ENCODE measurements at regions not wholly inside any gene's neighbourhood (a gene's known extent, or its start where the extent isn't known, plus 50 kb on each side); places are given as distances from the start of the nearest gene placed in this dataset.

DNA sequence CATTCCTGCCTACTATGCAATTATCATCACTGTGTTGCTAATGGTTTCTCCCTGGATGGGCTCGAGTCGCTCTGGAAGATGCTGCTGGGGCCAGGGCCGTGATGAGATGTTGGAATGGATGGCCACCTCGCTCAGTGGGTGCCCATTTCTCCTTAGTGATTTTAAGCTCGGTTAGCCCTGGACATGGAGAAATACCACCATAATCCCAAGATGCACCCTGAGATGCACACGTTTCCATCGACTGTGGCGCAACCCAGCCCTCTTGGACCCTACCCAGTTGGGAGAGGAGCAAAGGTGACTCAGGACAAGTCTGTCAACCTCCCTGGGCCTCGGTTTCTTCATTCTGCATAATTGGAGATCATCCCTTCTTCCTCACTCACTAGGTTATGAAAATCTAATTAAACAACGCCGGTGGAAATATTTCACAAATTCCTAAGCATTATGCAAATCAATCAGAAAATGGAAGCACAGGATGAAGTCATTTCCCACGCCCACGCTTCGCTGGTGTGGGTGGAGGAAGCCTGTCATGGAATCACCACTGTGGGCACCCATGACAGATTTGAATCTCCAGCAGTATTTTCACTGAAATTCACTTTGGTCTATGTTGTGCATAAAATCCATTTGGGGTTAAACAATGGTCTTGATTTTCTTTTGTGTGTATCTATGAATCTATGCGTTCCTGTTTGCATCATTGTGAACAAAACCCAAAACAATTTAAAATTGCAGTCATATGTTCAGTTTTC, 195.2 kb downstream of the AXIN2 start:
- no peak for DNase-seq (ENCODE audit: low read depth in 2 of 2)

- DNase-seq (ENCODE audit: low read depth in 2 of 2), result no peak
Observed at GRCh38 chr17:65365169-65365568, 196.3 kb downstream of the AXIN2 start.

GRCh38 chr17:65364438-65364837, 197.0 kb downstream of the AXIN2 start:
- DNase-seq (ENCODE audit: low read depth in 2 of 2), result no peak

- no peak for DNase-seq (ENCODE audit: low read depth in 2 of 2)
Observed at GRCh38 chr17:65362826-65363225, 198.6 kb downstream of the AXIN2 start.

DNA sequence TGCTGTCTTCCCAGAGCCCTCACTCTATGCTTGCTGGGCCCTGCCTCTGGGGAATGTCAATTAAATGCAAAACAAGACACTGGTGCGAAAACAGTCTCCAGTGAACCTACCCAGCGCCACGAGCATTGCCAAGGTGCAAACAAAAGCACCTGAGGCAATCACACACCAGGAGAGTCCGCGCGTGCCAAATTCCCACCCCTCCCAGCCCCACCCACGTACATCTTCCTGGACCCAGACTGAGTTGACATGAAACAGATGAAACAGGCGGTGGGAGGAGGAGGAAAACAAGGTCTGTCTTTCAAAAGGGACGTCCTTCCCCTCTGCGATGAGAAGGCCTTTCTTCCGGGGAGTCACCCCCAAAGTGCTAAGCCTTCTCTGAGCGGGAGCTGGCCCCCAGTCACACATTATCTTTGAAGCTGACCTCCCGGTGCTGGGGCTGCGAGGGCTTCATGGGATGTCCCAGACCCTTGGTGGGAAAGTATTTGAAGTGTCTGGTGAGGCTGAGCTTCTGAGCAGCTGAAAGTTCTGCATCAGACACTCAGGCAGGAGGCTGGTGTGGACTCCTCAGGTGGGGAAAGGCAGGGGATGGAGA, 200.4 kb downstream of the AXIN2 start:
- DNase-seq (ENCODE audit: low read depth in 2 of 2), result no peak

GRCh38 chr17:65359016-65359415, 202.4 kb downstream of the AXIN2 start:
- peak; percentile 39 to 41 for DNase-seq (ENCODE audit: low read depth in 2 of 2)

GRCh38 chr17:65356536-65356935, 204.9 kb downstream of the AXIN2 start:
- no peak for DNase-seq (ENCODE audit: low read depth in 2 of 2)

- no peak for DNase-seq (ENCODE audit: low read depth in 2 of 2)
Observed at GRCh38 chr17:65355246-65355645, 206.2 kb downstream of the AXIN2 start.

DNA sequence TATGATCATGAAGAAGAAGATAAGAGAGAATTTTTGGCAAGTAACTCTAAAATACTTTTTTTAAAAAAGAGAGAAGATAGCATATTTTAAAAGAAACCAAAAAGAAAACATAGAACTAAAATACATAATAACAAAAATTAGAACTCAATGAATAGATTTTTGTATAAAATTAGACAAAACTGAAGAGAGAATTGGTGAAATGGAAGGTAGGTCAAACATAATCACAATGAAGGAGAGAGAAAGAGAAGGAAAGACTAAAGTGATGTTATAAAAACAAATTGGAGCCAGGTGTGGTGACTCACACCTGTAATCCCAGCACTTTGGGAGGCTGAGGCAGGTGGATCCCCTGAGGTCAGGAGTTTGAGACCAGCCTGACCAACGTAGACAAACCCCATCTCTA, 211.5 kb downstream of the AXIN2 start:
- DNase-seq (ENCODE audit: low read depth in 2 of 2), result no peak

- no peak for DNase-seq (ENCODE audit: low read depth in 2 of 2)
Observed at GRCh38 chr17:65346166-65346565, 209.0 kb downstream of the RGS9 start.

DNA sequence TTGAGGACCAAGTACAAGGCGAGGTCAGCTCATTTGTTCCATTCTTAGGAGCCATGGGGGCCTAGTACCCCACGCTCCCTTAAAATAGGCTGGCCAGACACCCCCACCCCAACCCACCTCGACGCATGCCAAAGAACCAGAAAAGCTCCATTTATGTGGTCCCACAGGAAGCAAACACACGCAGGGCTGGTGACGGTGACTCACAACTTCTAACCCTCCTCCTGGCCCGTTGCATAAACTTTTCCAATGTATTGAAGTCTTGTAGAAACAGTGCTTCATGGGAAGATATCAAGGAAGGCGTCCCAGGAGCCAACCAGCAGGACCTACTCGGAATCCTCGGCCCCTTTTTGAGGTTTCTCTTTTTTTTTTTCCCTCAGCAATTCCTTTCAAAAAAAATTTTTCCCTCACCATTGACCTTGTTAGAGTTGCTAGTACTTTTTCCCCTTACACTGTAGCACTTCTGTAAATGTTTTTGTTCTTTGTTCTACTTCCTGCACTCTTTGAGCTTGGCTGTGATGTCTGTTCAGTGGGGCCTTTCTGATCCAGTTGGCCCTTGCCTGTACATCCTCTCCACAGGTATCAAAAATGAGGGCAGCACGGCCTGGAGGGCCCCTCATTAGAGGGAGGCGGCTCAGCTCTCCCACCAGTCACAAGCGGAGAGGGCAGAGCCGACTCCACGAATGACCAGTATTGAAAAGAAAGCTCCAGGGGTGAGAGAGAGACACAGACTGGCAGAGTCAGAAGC, 208.3 kb downstream of the RGS9 start:
- DNase-seq (ENCODE audit: low read depth in 2 of 2), result no peak

- no peak for DNase-seq (ENCODE audit: low read depth in 2 of 2)
Observed at GRCh38 chr17:65340401-65340800, 203.2 kb downstream of the RGS9 start.

DNA sequence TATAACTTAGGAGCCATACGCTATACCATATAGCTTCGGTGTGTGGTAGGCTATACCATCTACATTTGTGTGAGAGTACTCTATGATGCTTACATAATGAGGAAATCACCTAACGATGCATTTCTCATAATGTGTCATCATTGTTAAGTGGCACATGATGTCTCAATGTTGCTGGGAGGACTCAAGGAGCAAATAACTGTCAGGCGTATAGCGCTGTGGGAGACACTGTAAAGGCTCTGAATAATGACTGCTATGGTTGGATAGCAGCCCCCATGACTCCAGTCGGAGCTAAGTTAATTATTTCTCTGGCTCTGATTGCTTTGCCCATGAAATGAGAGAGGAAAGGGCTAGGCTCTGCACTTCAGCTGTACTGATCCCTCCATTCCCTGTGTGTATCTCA, 197.2 kb downstream of the RGS9 start:
- no peak for DNase-seq (ENCODE audit: low read depth in 2 of 2)

DNA sequence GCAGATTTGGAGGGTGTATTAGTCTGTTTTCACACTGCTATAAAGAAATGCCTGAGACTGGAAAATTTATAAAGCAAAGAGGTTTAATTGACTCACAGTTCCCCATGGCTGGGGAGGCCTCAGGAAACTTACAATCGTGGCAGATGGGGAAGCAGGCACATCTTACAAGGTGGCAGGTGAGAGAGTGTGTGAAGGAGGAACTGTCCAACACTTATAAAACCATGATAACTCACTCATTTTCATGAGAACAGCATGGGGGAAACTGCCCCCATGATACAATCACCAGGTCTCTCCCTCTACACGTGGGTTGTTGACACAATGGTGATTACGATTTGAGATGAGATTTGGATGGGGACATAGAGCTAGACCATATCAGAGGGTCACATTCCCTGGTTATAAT, 195.6 kb downstream of the RGS9 start:
- no peak for DNase-seq (ENCODE audit: low read depth in 2 of 2)

GRCh38 chr17:65332375-65332774, 195.2 kb downstream of the RGS9 start:
- peak in 1 of 2 experiments; percentile 2 for DNase-seq (ENCODE audit: low read depth in 2 of 2)

DNA sequence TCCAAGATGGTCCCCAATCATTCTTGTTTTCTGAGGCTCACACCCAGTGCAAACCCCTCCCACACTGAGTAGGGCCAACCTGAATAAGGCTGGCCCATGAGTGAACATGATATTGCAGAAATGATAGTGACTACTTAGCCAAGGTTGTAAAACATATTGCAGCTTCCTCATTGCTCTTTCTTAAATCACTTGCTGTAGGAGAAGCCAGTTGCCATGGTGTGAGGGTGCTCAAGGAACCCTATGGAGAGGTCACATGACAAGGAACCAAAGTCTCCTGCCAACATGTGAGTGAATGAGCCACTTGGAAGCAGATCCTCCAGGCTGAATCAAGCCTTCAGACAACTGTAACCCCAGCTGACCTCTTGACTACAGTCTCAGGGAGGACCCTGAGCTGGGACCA, 191.4 kb downstream of the RGS9 start:
- DNase-seq (ENCODE audit: low read depth in 2 of 2), result no peak

DNA sequence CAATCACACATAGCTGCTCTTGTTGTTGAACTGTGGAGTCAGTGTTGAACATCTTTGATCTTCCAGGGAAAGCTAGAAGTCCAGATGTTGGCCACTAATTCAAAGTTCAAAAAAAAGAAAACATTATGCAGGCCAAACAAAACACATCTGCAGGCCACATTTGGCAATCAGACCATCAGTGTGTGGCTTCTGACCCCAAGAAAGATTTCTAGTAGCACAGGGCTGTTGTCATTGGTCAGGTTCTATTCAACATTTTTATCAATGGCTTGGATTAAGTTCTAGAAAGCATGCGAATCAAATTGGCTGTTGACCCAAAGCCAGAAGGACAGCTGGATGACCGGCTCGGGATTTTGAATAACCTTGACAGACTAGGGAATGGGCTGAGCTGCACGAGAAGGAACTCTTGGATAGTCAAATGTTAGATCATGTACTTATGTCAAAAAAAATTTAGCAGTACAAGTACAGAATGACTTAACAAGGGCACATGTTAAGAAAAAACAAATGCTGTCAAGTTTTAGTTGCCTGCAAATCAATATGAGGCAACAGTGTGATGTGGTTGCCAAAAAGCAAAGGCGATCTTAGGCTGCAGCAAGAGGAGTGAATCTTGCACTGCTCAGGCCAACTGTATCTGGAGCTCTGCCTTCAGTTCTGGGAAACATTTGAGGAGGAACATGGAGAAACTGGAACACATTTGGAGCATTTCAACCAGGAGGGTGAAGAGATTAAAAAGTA, 187.6 kb downstream of the RGS9 start:
- no peak for DNase-seq (ENCODE audit: low read depth in 2 of 2)

- DNase-seq (ENCODE audit: low read depth in 2 of 2), result no peak
Observed at GRCh38 chr17:65323049-65323448, 185.9 kb downstream of the RGS9 start.

- no peak for DNase-seq (ENCODE audit: low read depth in 2 of 2)
Observed at GRCh38 chr17:65320820-65321219, 183.7 kb downstream of the RGS9 start.

DNA sequence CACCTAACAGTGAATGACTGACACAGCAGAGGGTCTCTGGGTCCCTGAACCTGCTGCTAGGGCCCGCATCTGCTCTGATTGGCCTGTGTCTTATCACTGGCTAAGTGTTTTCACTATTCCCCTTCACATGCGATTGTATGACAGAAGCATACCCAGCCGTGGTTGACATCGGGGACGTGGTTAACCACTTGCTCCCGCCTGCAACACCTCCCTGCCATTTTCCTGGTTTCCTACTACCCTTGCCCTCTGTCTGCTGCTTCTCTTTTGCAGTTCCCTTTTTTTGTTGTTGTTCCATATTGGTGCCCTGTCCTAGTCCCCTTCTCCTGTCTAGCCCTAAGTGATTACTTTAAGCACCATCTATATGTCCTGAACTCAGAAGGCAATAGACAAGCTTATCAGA, 177.0 kb downstream of the RGS9 start:
- DNase-seq (ENCODE audit: low read depth in 2 of 2), result no peak

GRCh38 chr17:65312718-65313377, 175.7 kb downstream of the RGS9 start:
- DNase-seq (ENCODE audit: low read depth in 2 of 2), result no peak

GRCh38 chr17:65311261-65311660, 174.1 kb downstream of the RGS9 start:
- DNase-seq (ENCODE audit: low read depth in 2 of 2), result no peak
